ENCODE measurements at regions not wholly inside any gene's neighbourhood (a gene's known extent, or its start where the extent isn't known, plus 50 kb on each side); places are given as distances from the start of the nearest gene placed in this dataset.

- TF ChIP-seq, protein P1, sequence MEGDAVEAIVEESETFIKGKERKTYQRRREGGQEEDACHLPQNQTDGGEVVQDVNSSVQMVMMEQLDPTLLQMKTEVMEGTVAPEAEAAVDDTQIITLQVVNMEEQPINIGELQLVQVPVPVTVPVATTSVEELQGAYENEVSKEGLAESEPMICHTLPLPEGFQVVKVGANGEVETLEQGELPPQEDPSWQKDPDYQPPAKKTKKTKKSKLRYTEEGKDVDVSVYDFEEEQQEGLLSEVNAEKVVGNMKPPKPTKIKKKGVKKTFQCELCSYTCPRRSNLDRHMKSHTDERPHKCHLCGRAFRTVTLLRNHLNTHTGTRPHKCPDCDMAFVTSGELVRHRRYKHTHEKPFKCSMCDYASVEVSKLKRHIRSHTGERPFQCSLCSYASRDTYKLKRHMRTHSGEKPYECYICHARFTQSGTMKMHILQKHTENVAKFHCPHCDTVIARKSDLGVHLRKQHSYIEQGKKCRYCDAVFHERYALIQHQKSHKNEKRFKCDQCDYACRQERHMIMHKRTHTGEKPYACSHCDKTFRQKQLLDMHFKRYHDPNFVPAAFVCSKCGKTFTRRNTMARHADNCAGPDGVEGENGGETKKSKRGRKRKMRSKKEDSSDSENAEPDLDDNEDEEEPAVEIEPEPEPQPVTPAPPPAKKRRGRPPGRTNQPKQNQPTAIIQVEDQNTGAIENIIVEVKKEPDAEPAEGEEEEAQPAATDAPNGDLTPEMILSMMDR (IDR thresholded peaks at IDR 0.05) = no peak
- TF ChIP-seq EZH2 (IDR thresholded peaks at IDR 0.05) = no peak
- no peak for TF ChIP-seq EZH2phosphoT487 (IDR thresholded peaks at IDR 0.05)
Observed at GRCh38 chrX:139091066-139091465, 379.5 kb upstream of the FGF13 start.
